ENCODE measurements at regions not wholly inside any gene's neighbourhood (a gene's known extent, or its start where the extent isn't known, plus 50 kb on each side); places are given as distances from the start of the nearest gene placed in this dataset.

- H3K9me3 ChIP-seq (ENCODE audit: control insufficient read depth, low read depth, low read length): no peaks in the 10 kb centered on the region
- H3K27ac ChIP-seq (ENCODE audit: low read length): no peak overlapping the region
- H3K4me3 ChIP-seq (ENCODE audit: low read length): no peak overlapping the region
- H3K4me1 ChIP-seq (ENCODE audit: control insufficient read depth, low read depth, low read length): peaks cover 6% of the 10 kb centered on the region
- H3K36me3 ChIP-seq (ENCODE audit: control insufficient read depth, low read depth, low read length): no peaks in the 10 kb centered on the region
- H3K27me3 ChIP-seq (ENCODE audit: control insufficient read depth, insufficient read depth, low read length): no peaks in the 10 kb centered on the region
- no peak overlapping the region for H3K9ac ChIP-seq (ENCODE audit: low read length)
Measured at GRCh38 chr5:167753725-167754490, 537.5 kb upstream of the WWC1 start.

GRCh38 chr5:167754501-167755021 is 536.9 kb upstream of the WWC1 start:
- no peak overlapping the region for H3K4me3 ChIP-seq (ENCODE audit: low read length)
- H3K9me3 ChIP-seq (ENCODE audit: control insufficient read depth, low read depth, low read length): no peaks in the 10 kb centered on the region
- peaks cover 6% of the 10 kb centered on the region for H3K4me1 ChIP-seq (ENCODE audit: control insufficient read depth, low read depth, low read length)
- H3K27ac ChIP-seq (ENCODE audit: low read length): no peak overlapping the region
- H3K9ac ChIP-seq (ENCODE audit: low read length): no peak overlapping the region
- H3K27me3 ChIP-seq (ENCODE audit: control insufficient read depth, insufficient read depth, low read length): no peaks in the 10 kb centered on the region
- H3K36me3 ChIP-seq (ENCODE audit: control insufficient read depth, low read depth, low read length): no peaks in the 10 kb centered on the region

DNA sequence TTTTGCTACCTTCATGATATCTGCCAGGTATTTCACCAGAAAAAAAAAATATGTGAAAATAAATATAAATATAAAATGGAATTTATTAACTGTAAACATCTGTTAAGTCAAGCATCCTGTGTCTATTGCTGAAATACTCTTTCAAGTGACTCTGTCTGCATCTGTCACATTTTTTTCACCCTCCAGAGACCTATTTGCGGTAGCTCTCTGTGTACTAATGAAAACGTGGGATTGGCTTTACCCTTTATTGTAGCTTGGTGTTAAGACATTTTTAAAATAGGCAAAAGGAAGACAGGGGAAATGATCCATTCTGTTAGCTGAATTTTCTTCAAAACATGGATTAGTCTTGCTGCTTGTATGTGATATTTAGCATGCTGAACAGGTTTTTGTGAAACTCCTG is 536.0 kb upstream of the WWC1 start:
- no peaks in the 10 kb centered on the region for H3K36me3 ChIP-seq (ENCODE audit: control insufficient read depth, low read depth, low read length)
- H3K27ac ChIP-seq (ENCODE audit: low read length): no peak overlapping the region
- H3K4me1 ChIP-seq (ENCODE audit: control insufficient read depth, low read depth, low read length): peaks cover 6% of the 10 kb centered on the region
- H3K27me3 ChIP-seq (ENCODE audit: control insufficient read depth, insufficient read depth, low read length): no peaks in the 10 kb centered on the region
- H3K9ac ChIP-seq (ENCODE audit: low read length): no peak overlapping the region
- H3K9me3 ChIP-seq (ENCODE audit: control insufficient read depth, low read depth, low read length): no peaks in the 10 kb centered on the region
- no peak overlapping the region for H3K4me3 ChIP-seq (ENCODE audit: low read length)

GRCh38 chr5:167759057-167759821 is 532.2 kb upstream of the WWC1 start:
- Histone ChIP-seq H3K4me3 (ENCODE audit: low read length) (no peak overlapping the region), H3K4me1 (ENCODE audit: control insufficient read depth, low read depth, low read length) (peaks cover 6% of the 10 kb centered on the region), H3K27ac (ENCODE audit: low read length) (no peak overlapping the region), H3K27me3 (ENCODE audit: control insufficient read depth, insufficient read depth, low read length) (no peaks in the 10 kb centered on the region), H3K9ac (ENCODE audit: low read length) (no peak overlapping the region), H3K36me3 (ENCODE audit: control insufficient read depth, low read depth, low read length) (no peaks in the 10 kb centered on the region), H3K9me3 (ENCODE audit: control insufficient read depth, low read depth, low read length) (no peaks in the 10 kb centered on the region)

DNA sequence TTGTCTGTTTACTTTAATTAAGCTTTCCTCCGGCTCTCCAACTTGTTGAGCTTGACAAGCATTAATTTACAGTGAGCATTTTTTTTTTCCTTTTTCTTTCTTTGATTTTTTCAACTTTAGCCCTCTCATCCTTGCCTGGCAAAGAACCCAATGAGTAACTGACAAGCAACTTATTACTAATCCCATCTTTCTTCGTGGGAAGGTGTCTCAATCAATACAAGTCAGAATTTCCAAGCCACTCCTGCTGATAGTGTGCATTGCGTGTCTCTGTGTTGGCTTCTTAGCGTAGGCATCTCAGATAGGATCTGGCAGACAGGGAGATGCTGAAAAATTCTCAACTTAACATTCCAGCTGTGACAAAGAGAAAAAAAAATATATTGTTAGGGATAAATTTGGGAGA is 527.7 kb upstream of the WWC1 start:
- no peaks in the 10 kb centered on the region for H3K27me3 ChIP-seq (ENCODE audit: control insufficient read depth, insufficient read depth, low read length)
- no peak overlapping the region for H3K9ac ChIP-seq (ENCODE audit: low read length)
- H3K9me3 ChIP-seq (ENCODE audit: control insufficient read depth, low read depth, low read length): no peaks in the 10 kb centered on the region
- no peak overlapping the region for H3K4me3 ChIP-seq (ENCODE audit: low read length)
- H3K4me1 ChIP-seq (ENCODE audit: control insufficient read depth, low read depth, low read length): peaks cover 13% of the 10 kb centered on the region
- H3K27ac ChIP-seq (ENCODE audit: low read length): no peak overlapping the region
- H3K36me3 ChIP-seq (ENCODE audit: control insufficient read depth, low read depth, low read length): no peaks in the 10 kb centered on the region

GRCh38 chr5:167764641-167765289 is 526.7 kb upstream of the WWC1 start:
- H3K4me3 ChIP-seq (ENCODE audit: low read length): no peak overlapping the region

GRCh38 chr5:167765352-167765751 is 526.1 kb upstream of the WWC1 start:
- no peak overlapping the region for H3K9ac ChIP-seq (ENCODE audit: low read length)
- H3K36me3 ChIP-seq (ENCODE audit: control insufficient read depth, low read depth, low read length): no peaks in the 10 kb centered on the region
- no peak overlapping the region for H3K4me3 ChIP-seq (ENCODE audit: low read length)
- no peak overlapping the region for H3K27ac ChIP-seq (ENCODE audit: low read length)
- no peaks in the 10 kb centered on the region for H3K9me3 ChIP-seq (ENCODE audit: control insufficient read depth, low read depth, low read length)
- H3K27me3 ChIP-seq (ENCODE audit: control insufficient read depth, insufficient read depth, low read length): no peaks in the 10 kb centered on the region
- peaks cover 13% of the 10 kb centered on the region for H3K4me1 ChIP-seq (ENCODE audit: control insufficient read depth, low read depth, low read length)

More at GRCh38 chr5:167764641-167765289, 526.7 kb upstream of the WWC1 start:
- no peaks in the 10 kb centered on the region for H3K36me3 ChIP-seq (ENCODE audit: control insufficient read depth, low read depth, low read length)
- H3K27me3 ChIP-seq (ENCODE audit: control insufficient read depth, insufficient read depth, low read length): no peaks in the 10 kb centered on the region
- H3K4me1 ChIP-seq (ENCODE audit: control insufficient read depth, low read depth, low read length): peaks cover 13% of the 10 kb centered on the region
- H3K9ac ChIP-seq (ENCODE audit: low read length): no peak overlapping the region
- H3K9me3 ChIP-seq (ENCODE audit: control insufficient read depth, low read depth, low read length): no peaks in the 10 kb centered on the region
- H3K27ac ChIP-seq (ENCODE audit: low read length): no peak overlapping the region

DNA sequence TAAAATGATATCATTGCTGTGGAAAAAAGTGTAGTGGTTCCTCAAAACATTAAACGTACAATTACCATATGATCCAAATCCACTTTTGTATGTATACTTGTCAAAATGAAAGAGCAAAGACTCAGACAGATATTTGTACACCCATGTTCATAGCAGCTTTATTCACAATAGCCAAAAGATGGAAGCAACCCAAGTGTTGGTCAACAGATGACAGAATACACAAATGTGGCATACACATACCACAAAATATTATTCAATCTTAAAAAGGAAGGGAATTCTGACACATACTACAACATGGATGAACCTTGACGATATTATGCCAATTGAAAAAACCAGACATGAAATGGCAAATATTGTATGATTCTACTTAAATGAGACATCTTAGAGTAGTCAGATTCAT is 524.5 kb upstream of the WWC1 start:
- H3K4me3 ChIP-seq (ENCODE audit: low read length): no peak overlapping the region

DNA sequence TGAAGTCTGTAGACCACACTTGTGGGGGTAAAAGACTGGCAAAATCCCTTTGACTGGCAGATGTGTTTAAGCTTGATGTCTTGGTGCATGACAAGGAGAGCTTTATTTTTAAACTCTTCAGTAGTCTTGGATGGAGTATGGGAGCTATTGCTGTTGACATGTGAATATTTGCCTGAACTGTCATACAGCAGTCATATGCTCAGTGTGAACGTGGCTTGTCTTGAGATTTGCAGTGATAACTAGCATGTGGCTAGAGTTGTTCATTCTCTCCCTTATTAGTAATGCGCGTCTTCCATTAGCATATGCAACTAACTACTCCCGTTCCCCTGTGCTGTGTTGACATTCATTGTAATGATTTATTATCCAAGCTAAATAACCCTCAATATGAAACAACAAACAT is 523.6 kb upstream of the WWC1 start:
- Histone ChIP-seq H3K9me3 (ENCODE audit: control insufficient read depth, low read depth, low read length) (no peaks in the 10 kb centered on the region), H3K4me1 (ENCODE audit: control insufficient read depth, low read depth, low read length) (peaks cover 13% of the 10 kb centered on the region), H3K27ac (ENCODE audit: low read length) (no peak overlapping the region), H3K36me3 (ENCODE audit: control insufficient read depth, low read depth, low read length) (no peaks in the 10 kb centered on the region), H3K27me3 (ENCODE audit: control insufficient read depth, insufficient read depth, low read length) (no peaks in the 10 kb centered on the region), H3K4me3 (ENCODE audit: low read length) (no peak overlapping the region), H3K9ac (ENCODE audit: low read length) (no peak overlapping the region)

More for the DNA sequence above, 524.5 kb upstream of the WWC1 start:
- H3K9me3 ChIP-seq (ENCODE audit: control insufficient read depth, low read depth, low read length): no peaks in the 10 kb centered on the region
- H3K27me3 ChIP-seq (ENCODE audit: control insufficient read depth, insufficient read depth, low read length): no peaks in the 10 kb centered on the region
- no peaks in the 10 kb centered on the region for H3K36me3 ChIP-seq (ENCODE audit: control insufficient read depth, low read depth, low read length)
- H3K27ac ChIP-seq (ENCODE audit: low read length): no peak overlapping the region
- H3K9ac ChIP-seq (ENCODE audit: low read length): no peak overlapping the region
- H3K4me1 ChIP-seq (ENCODE audit: control insufficient read depth, low read depth, low read length): peaks cover 13% of the 10 kb centered on the region

GRCh38 chr5:167769846-167770413 is 521.5 kb upstream of the WWC1 start:
- H3K27me3 ChIP-seq (ENCODE audit: control insufficient read depth, insufficient read depth, low read length): no peaks in the 10 kb centered on the region
- no peak overlapping the region for H3K9ac ChIP-seq (ENCODE audit: low read length)
- H3K27ac ChIP-seq (ENCODE audit: low read length): no peak overlapping the region
- H3K9me3 ChIP-seq (ENCODE audit: control insufficient read depth, low read depth, low read length): no peaks in the 10 kb centered on the region
- peaks cover 6% of the 10 kb centered on the region for H3K4me1 ChIP-seq (ENCODE audit: control insufficient read depth, low read depth, low read length)
- no peak overlapping the region for H3K4me3 ChIP-seq (ENCODE audit: low read length)
- no peaks in the 10 kb centered on the region for H3K36me3 ChIP-seq (ENCODE audit: control insufficient read depth, low read depth, low read length)

DNA sequence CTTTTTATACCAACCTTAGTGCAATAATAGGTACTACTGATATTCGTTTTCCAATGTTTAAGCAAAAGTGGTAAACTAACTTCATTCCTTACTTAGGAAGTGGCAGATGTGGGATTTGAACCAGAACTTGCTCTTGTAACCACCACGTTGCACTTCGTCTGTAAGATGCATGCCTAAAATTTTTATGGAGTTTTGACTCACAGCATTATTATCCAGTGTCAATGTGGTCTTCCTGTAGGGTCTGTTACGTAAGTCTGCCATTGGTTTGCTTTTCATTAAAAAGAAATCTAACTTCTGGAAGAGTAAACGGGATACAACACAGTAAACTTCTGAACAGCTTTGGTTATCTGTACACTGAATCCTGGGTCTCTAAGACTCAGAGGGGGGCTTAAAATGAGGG is 521.0 kb upstream of the WWC1 start:
- Histone ChIP-seq H3K36me3 (ENCODE audit: control insufficient read depth, low read depth, low read length) (no peaks in the 10 kb centered on the region), H3K27me3 (ENCODE audit: control insufficient read depth, insufficient read depth, low read length) (no peaks in the 10 kb centered on the region), H3K27ac (ENCODE audit: low read length) (no peak overlapping the region)

More for the DNA sequence above, 521.0 kb upstream of the WWC1 start:
- Histone ChIP-seq H3K9ac (ENCODE audit: low read length) (no peak overlapping the region), H3K9me3 (ENCODE audit: control insufficient read depth, low read depth, low read length) (no peaks in the 10 kb centered on the region), H3K4me3 (ENCODE audit: low read length) (no peak overlapping the region), H3K4me1 (ENCODE audit: control insufficient read depth, low read depth, low read length) (peaks cover 1% of the 10 kb centered on the region)
